Upper lobe of right lung (tissue), 1 donor: ENCODE measurements at regions not wholly inside any gene's neighbourhood (a gene's known extent, or its start where the extent isn't known, plus 50 kb on each side); places are given as distances from the start of the nearest gene placed in this dataset.
"Not testable (repeated sequence)": the region's sequence is repeated elsewhere in the genome, so short reads cannot be mapped to it uniquely, and the experiment has no call there.

Experiments used
- ATAC-seq: fragments of 200-7000 bp; cut with Tn5 transposase; one replicate; pipeline ENCODE4 v1.9.1; 2020; ENCODE audit warnings: mild to moderate bottlenecking, moderate library complexity
- DNase-seq: peaks from one replicate; pipeline ENCODE4 v3.0.0-alpha.2; 2020
- H3K27ac ChIP-seq: fragments of 200-600 bp; one replicate; pipeline ENCODE4 v1.8.0; 2022
- H3K27me3 ChIP-seq: fragments of 200-600 bp; one replicate; pipeline ENCODE4 v1.8.0; 2022; ENCODE audit warnings: mild to moderate bottlenecking
- H3K36me3 ChIP-seq: fragments of 200-600 bp; one replicate; pipeline ENCODE4 v1.8.0; 2022
- H3K4me1 ChIP-seq: fragments of 200-600 bp; one replicate; pipeline ENCODE4 v1.8.0; 2022
- H3K4me3 ChIP-seq: fragments of 200-600 bp; one replicate; pipeline ENCODE4 v1.8.0; 2022; ENCODE audit warnings: mild to moderate bottlenecking
- H3K9me3 ChIP-seq: fragments of 200-600 bp; one replicate; pipeline ENCODE4 v1.8.0; 2022
- CTCF ChIP-seq: fragments of 200-600 bp; IDR thresholded peaks from one replicate; pipeline ENCODE4 v1.8.0; 2022; ENCODE audit warnings: antibody characterized with exemption
- intact Hi-C: fragments of 100-400 bp; cut with DNase I; formaldehyde crosslinking; loops from one replicate; pipeline ENCODE4 v1.11.0; 2022
- donor health status: DM: no; HTN: yes; CAD: no; lungs with severe emphysema.

- no peaks in the 10 kb centered on the region for H3K4me1 ChIP-seq
- no peak overlapping the region for H3K27ac ChIP-seq
- H3K9me3 ChIP-seq = no peaks in the 10 kb centered on the region
- H3K4me3 ChIP-seq = no peak overlapping the region
- DNase-seq = peak; percentile 55
- intact Hi-C loops = no loop called here
- no peaks in the 10 kb centered on the region for H3K36me3 ChIP-seq
- no peak for TF ChIP-seq CTCF
- no peak for ATAC-seq
- peaks cover 10% of the 10 kb centered on the region for H3K27me3 ChIP-seq
These were observed 855.9 kb downstream of the TBC1D22A start for GRCh38 chr22:47618180-47619010.

GRCh38 chr22:47617186-47617585, 854.7 kb downstream of the TBC1D22A start:
- intact Hi-C loops = no loop called here

GRCh38 chr22:47616396-47617020, 854.1 kb downstream of the TBC1D22A start:
- DNase-seq (peak; percentile 50), ATAC-seq (no peak)
- no peak for TF ChIP-seq CTCF
- no peak overlapping the region for H3K27ac ChIP-seq
- H3K36me3 ChIP-seq = no peaks in the 10 kb centered on the region
- H3K9me3 ChIP-seq = no peaks in the 10 kb centered on the region
- H3K4me1 ChIP-seq = no peaks in the 10 kb centered on the region
- intact Hi-C loops = no loop called here
- peaks cover 15% of the 10 kb centered on the region for H3K27me3 ChIP-seq
- no peak overlapping the region for H3K4me3 ChIP-seq

More at GRCh38 chr22:47617186-47617585, 854.7 kb downstream of the TBC1D22A start:
- TF ChIP-seq CTCF = no peak
- Histone ChIP-seq H3K9me3 (no peaks in the 10 kb centered on the region), H3K4me3 (no peak overlapping the region), H3K27me3 (peaks cover 12% of the 10 kb centered on the region), H3K36me3 (no peaks in the 10 kb centered on the region), H3K4me1 (no peaks in the 10 kb centered on the region), H3K27ac (no peak overlapping the region)
- no peak for ATAC-seq
- DNase-seq = no peak

GRCh38 chr22:47615051-47615450, 852.6 kb downstream of the TBC1D22A start:
- intact Hi-C loops = no loop called here
- TF ChIP-seq CTCF = no peak
- no peak for ATAC-seq

GRCh38 chr22:47613606-47614350, 851.3 kb downstream of the TBC1D22A start:
- Histone ChIP-seq H3K27me3 (peaks cover 9% of the 10 kb centered on the region), H3K9me3 (no peaks in the 10 kb centered on the region), H3K27ac (no peak overlapping the region), H3K4me3 (no peak overlapping the region), H3K36me3 (no peaks in the 10 kb centered on the region), H3K4me1 (no peaks in the 10 kb centered on the region)
- intact Hi-C loops = no loop called here
- ATAC-seq = no peak
- no peak for TF ChIP-seq CTCF
- DNase-seq = peak; percentile 37

More at GRCh38 chr22:47615051-47615450, 852.6 kb downstream of the TBC1D22A start:
- Histone ChIP-seq H3K27ac (no peak overlapping the region), H3K4me3 (no peak overlapping the region), H3K36me3 (no peaks in the 10 kb centered on the region), H3K9me3 (no peaks in the 10 kb centered on the region), H3K27me3 (peaks cover 15% of the 10 kb centered on the region), H3K4me1 (no peaks in the 10 kb centered on the region)
- DNase-seq = peak; percentile 57

- DNase-seq = peak; percentile 51
- H3K9me3 ChIP-seq, intact Hi-C loops, H3K4me1 ChIP-seq, H3K4me3 ChIP-seq, ATAC-seq, H3K27me3 ChIP-seq, H3K27ac ChIP-seq, H3K36me3 ChIP-seq: not testable (repeated sequence)
These were observed 850.7 kb downstream of the TBC1D22A start for GRCh38 chr22:47613181-47613580.
